ENCODE measurements at regions not wholly inside any gene's neighbourhood (a gene's known extent, or its start where the extent isn't known, plus 50 kb on each side); places are given as distances from the start of the nearest gene placed in this dataset.
"Not testable (repeated sequence)": the region's sequence is repeated elsewhere in the genome, so short reads cannot be mapped to it uniquely, and the experiment has no call there.

GRCh38 chr3:180782195-180782984 lies 103.1 kb upstream of the CCDC39 start:
- no peak for DNase-seq (ENCODE audit: low read depth in 1 of 2, low spot score in 1 of 2)
- H3K27ac ChIP-seq (replicated peaks), result no peak overlapping the region

GRCh38 chr3:180786227-180786626 lies 106.9 kb upstream of the CCDC39 start:
- H3K27me3 ChIP-seq (ENCODE audit: insufficient read depth, poor library complexity, severe bottlenecking); H3K4me3 ChIP-seq (replicated peaks; ENCODE audit: insufficient read depth, low read length); DNase-seq (ENCODE audit: low read depth in 1 of 2, low spot score in 1 of 2); H3K27ac ChIP-seq (replicated peaks): not testable (repeated sequence)

More at GRCh38 chr3:180782195-180782984, 103.1 kb upstream of the CCDC39 start:
- H3K4me3 ChIP-seq (replicated peaks; ENCODE audit: insufficient read depth, low read length), result no peak overlapping the region
- no peak for TF ChIP-seq GABPA (IDR thresholded peaks at IDR 0.05; ENCODE audit: low read depth)
- TF ChIP-seq SPI1 (IDR thresholded peaks at IDR 0.05; ENCODE audit: borderline replicate concordance, low read depth), result no peak
- no peak for TF ChIP-seq REST (IDR thresholded peaks at IDR 0.05; ENCODE audit: insufficient replicate concordance, low read depth)
- no peak for TF ChIP-seq CTCF (IDR thresholded peaks at IDR 0.05; ENCODE audit: insufficient read depth, low read length)
- no peak for TF ChIP-seq POLR2AphosphoS5 (IDR thresholded peaks at IDR 0.05; ENCODE audit: low read depth)
- H3K27me3 ChIP-seq (ENCODE audit: insufficient read depth, poor library complexity, severe bottlenecking), result no peaks in the 10 kb centered on the region

GRCh38 chr3:180789774-180790173 lies 110.5 kb upstream of the CCDC39 start:
- Histone ChIP-seq H3K4me3 (replicated peaks; ENCODE audit: insufficient read depth, low read length) (no peak overlapping the region), H3K27me3 (ENCODE audit: insufficient read depth, poor library complexity, severe bottlenecking) (no peaks in the 10 kb centered on the region), H3K27ac (replicated peaks) (no peak overlapping the region)
- TF ChIP-seq POLR2AphosphoS5 (IDR thresholded peaks at IDR 0.05; ENCODE audit: low read depth) (no peak), REST (IDR thresholded peaks at IDR 0.05; ENCODE audit: insufficient replicate concordance, low read depth) (no peak), GABPA (IDR thresholded peaks at IDR 0.05; ENCODE audit: low read depth) (no peak), SPI1 (IDR thresholded peaks at IDR 0.05; ENCODE audit: borderline replicate concordance, low read depth) (no peak), CTCF (IDR thresholded peaks at IDR 0.05; ENCODE audit: insufficient read depth, low read length) (no peak)
- DNase-seq (ENCODE audit: low read depth in 1 of 2, low spot score in 1 of 2), result no peak

- Histone ChIP-seq H3K27ac (replicated peaks) (no peak overlapping the region), H3K27me3 (ENCODE audit: insufficient read depth, poor library complexity, severe bottlenecking) (no peaks in the 10 kb centered on the region), H3K4me3 (replicated peaks; ENCODE audit: insufficient read depth, low read length) (no peak overlapping the region)
- DNase-seq (ENCODE audit: low read depth in 1 of 2, low spot score in 1 of 2), result no peak
- TF ChIP-seq REST (IDR thresholded peaks at IDR 0.05; ENCODE audit: insufficient replicate concordance, low read depth), result no peak
- TF ChIP-seq CTCF (IDR thresholded peaks at IDR 0.05; ENCODE audit: insufficient read depth, low read length), result no peak
- TF ChIP-seq POLR2AphosphoS5 (IDR thresholded peaks at IDR 0.05; ENCODE audit: low read depth), result no peak
- TF ChIP-seq SPI1 (IDR thresholded peaks at IDR 0.05; ENCODE audit: borderline replicate concordance, low read depth), result no peak
- TF ChIP-seq GABPA (IDR thresholded peaks at IDR 0.05; ENCODE audit: low read depth), result no peak
These were observed 114.3 kb upstream of the FXR1 start for GRCh38 chr3:180798197-180798596.
